ENCODE measurements at regions not wholly inside any gene's neighbourhood (a gene's known extent, or its start where the extent isn't known, plus 50 kb on each side); places are given as distances from the start of the nearest gene placed in this dataset.

DNA sequence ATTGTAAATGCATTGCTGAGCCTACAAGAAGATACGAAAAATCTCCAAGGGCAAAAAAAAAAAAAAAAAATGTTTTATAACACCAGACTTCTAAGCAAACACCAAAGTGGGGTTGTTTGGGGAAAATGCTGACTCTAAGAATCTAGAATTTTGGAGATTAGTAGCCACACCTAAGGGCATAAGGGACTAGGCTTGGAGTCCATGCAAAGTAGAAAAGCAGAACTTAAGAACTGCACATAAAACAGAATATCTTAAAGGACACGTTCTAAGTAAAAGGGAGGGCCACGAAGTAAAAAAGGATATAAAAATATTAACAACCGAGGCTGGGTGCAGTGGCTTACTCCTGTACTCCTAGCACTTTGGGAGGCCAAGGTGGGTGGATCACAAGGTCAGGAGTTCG, 269.8 kb upstream of the AUTS2 start:
- TF ChIP-seq, protein P1, sequence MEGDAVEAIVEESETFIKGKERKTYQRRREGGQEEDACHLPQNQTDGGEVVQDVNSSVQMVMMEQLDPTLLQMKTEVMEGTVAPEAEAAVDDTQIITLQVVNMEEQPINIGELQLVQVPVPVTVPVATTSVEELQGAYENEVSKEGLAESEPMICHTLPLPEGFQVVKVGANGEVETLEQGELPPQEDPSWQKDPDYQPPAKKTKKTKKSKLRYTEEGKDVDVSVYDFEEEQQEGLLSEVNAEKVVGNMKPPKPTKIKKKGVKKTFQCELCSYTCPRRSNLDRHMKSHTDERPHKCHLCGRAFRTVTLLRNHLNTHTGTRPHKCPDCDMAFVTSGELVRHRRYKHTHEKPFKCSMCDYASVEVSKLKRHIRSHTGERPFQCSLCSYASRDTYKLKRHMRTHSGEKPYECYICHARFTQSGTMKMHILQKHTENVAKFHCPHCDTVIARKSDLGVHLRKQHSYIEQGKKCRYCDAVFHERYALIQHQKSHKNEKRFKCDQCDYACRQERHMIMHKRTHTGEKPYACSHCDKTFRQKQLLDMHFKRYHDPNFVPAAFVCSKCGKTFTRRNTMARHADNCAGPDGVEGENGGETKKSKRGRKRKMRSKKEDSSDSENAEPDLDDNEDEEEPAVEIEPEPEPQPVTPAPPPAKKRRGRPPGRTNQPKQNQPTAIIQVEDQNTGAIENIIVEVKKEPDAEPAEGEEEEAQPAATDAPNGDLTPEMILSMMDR (IDR thresholded peaks at IDR 0.05), result no peak
- no peak for TF ChIP-seq POLR2A (IDR thresholded peaks at IDR 0.05)
- TF ChIP-seq EP300 (IDR thresholded peaks at IDR 0.05), result no peak

All from ovary (tissue), 3 donors.